ENCODE measurements at regions not wholly inside any gene's neighbourhood (a gene's known extent, or its start where the extent isn't known, plus 50 kb on each side); places are given as distances from the start of the nearest gene placed in this dataset.
"Not testable (repeated sequence)": the region's sequence is repeated elsewhere in the genome, so short reads cannot be mapped to it uniquely, and the experiment has no call there.

- no peak for DNase-seq (ENCODE audit: low spot score)
Observed at GRCh38 chr13:86858216-86858615, 813.0 kb upstream of the SLITRK5 start.

DNA sequence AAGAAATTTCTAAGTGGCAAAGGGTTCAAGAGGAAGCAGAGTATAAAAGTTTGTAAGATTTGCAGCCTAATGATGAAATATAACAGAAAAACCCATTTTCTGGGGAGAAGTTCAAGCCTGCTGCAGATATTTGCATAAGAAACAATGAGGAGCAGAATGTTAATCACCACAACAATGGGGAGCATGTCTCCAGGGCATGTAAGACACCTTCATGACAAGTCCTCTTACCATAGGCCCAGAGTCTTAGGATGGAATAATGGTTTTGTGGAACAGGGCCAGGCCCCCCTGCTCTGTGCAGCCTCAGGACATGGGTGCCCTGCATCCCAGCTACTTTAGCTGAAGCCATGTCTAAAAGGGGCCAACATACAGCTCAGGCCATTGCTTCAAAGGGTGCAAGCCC, 809.0 kb upstream of the SLITRK5 start:
- no peak for DNase-seq (ENCODE audit: low spot score)

DNA sequence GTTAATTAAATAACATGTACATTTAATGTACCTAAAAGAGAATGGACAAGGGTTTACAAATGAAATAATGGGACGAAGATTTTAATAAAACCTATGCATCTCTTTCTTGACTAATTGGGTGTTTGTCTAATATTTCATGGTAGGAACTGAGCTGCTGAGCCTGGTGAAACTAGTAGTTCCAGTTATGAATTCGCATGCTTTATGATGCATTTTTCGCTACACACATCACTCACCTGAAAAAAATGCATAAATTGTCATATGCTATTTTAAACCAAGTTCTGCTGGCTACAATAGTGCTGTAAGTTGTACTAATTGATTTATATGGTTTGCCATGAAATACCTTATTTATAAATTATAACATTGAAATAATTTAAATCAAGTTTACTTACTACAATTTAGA, 806.8 kb upstream of the SLITRK5 start:
- DNase-seq (ENCODE audit: low spot score): no peak

GRCh38 chr13:86870444-86870843, 800.7 kb upstream of the SLITRK5 start:
- DNase-seq (ENCODE audit: low spot score): no peak

DNA sequence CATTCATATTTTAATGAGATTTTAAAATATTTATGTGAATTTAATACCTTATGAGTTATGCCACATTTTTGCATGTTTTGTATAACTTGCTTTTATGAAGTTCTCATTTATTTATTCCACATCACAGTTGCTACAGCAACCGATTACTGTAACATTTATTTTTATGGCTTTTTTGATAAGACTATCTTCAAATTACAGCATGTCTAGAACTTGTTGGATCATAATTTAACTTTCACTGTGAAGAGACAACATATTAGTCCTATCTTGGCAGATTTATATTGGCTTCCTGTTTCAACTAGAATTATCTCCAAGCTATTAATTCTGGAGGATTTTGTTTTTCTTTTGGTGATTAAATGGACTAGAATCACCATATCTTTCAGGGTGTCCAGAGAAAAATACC, 793.7 kb upstream of the SLITRK5 start:
- DNase-seq (ENCODE audit: low spot score): no peak

DNA sequence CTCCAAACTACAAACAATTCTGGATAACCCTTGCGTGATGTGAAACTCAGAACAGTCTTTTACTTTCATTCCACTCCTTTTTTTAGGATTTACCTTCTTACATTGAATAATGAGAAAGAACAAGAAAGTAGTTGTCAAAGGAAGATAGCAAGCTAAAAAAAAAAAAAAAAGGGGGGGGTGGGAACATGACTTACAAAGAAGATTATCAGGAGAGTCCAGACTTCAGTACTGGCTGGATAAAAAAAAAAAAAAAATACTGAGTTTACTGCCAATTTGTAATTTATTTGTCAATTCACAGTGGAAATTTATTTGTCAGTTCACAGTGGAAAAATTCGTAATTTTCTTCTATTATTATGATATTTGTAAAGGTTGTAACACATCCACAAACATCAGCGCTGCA, 792.4 kb upstream of the SLITRK5 start:
- no peak for DNase-seq (ENCODE audit: low spot score)

DNA sequence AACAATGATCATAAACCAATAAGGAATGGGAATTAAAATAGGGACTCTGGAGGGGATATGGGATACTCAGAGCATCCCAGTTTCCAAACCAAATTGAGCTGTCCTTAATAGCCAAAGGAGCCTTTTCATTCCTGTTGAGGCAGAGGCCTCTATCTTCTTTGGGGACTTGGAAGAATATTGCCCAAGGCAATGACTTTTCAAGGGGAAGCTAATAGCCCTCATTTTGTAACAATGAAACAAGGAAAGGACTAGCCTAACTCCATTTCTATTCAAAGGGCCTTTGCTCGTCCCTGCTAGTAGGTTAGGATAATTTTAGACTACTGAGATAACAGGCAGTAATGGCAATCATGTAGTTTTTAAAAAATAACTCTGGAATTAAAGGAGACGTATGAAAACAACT, 789.8 kb upstream of the SLITRK5 start:
- no peak for DNase-seq (ENCODE audit: low spot score)

DNA sequence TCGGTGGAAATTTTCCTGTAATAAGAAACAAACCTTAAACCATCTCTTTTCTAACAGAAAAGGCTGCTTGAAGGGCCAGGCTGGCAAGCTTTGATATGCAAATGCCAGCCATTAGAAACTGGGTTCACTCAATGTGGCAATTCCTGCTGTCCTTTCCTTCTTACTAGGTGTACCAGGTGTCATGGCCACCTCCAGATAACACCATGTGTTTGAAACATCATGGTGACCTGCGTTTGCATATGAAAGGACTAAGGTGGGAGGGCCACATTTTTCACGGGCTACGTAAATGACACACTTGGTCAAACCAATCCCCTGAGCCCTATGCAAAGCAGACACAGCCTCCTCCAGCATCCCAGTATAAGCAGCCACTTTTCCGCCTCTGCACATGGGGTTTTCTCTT, 789.1 kb upstream of the SLITRK5 start:
- no peak for DNase-seq (ENCODE audit: low spot score)

- no peak for DNase-seq (ENCODE audit: low spot score)
Observed at GRCh38 chr13:86882835-86883234, 788.3 kb upstream of the SLITRK5 start.

DNA sequence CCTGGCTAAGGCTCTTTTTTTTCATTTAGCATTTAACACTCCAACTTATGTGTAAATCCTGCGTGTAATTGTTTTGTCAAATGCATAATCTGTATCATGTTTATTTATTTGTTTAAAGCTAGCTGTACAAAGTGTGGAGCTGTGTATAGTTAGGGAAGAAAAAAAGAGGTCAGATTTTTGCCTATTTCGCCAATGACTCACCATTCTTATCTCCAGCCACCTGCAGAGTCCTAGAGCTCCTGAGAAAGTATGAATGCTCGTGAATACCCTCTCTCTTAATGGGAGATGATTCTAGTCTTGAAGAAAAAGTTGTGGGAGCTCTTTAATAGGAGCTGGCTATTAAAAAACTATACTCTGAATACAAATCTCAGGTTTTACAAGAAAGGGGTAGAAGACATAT, 778.8 kb upstream of the SLITRK5 start:
- no peak for DNase-seq (ENCODE audit: low spot score)

- no peak for DNase-seq (ENCODE audit: low spot score)
Observed at GRCh38 chr13:86900906-86901305, 770.3 kb upstream of the SLITRK5 start.

DNA sequence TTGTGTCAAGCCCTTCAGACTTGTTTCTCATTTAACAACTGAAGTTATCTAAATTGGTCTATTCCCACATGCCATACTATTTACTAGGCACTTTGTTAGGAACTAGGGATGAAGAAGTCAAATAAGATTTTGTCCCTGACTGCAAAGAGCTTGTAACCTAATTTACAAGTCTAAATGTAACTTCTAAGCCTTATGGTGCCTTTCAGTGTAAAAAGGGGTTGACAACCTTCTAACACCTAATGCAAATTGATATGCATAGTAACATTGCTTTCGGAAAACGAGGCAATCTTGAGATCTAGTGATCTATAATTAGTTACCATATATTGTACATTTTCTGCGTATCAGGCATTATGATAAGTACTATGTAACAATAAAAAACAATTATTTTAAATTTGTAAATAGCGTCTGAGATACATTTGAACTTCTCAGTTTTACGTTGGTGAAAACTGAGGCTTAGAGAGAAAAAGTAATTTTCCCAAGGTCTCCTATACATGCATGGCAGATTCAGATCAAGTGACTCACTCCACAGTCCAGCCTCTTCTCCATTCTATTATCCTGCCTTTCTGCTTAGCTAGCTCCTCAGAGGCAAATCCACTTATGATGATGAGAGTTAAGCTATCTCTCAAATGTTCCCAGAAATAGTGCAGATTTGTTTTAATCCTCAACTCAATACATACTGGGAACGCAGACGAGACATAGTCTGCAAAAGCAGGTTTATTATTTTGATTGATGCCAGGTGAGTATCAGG, 764.9 kb upstream of the SLITRK5 start:
- no peak for DNase-seq (ENCODE audit: low spot score)

- no peak for DNase-seq (ENCODE audit: low spot score)
Observed at GRCh38 chr13:86907156-86907555, 764.0 kb upstream of the SLITRK5 start.

GRCh38 chr13:86909318-86909717, 761.9 kb upstream of the SLITRK5 start:
- no peak for DNase-seq (ENCODE audit: low spot score)

DNA sequence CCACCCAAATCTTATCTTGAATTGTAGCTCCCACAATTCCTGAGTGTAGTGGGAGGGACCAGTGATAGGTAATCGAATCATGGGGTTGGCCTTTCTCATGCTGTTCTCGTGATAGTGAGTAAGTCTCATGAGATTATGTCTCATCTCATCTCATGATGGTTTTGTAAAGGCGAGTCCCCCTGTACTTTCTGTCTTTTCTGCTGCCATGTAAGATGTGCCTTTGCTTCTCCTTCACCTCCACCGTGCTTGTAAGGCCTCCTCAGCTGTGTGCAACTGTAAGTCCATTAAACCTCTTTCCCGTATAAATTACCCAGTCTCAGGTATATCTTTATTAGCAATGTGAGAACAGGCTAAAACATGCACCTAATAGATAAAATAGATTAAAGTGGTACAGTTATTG, 756.4 kb upstream of the SLITRK5 start:
- DNase-seq (ENCODE audit: low spot score): no peak

DNA sequence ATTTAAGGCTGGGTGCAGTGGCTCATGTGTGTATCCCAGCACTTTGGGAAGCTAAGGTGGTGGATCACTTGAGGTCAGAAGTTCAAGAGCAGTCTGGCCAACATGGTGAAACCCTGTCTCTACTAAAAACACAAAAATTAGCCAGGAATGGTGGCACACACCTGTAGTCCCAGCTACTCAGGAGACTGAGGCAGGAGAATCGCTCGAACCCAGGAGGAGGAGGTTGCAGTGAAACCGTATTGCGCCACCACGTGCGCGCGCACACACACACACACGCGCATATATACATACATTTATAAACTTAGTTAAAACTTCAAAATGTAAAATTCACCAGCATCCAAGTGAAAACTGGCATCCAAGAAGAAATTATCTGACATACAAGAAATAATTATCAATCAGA, 753.7 kb upstream of the SLITRK5 start:
- not testable (repeated sequence) for DNase-seq (ENCODE audit: low spot score)

- DNase-seq (ENCODE audit: low spot score): no peak
Observed at GRCh38 chr13:86918682-86919081, 752.5 kb upstream of the SLITRK5 start.

DNA sequence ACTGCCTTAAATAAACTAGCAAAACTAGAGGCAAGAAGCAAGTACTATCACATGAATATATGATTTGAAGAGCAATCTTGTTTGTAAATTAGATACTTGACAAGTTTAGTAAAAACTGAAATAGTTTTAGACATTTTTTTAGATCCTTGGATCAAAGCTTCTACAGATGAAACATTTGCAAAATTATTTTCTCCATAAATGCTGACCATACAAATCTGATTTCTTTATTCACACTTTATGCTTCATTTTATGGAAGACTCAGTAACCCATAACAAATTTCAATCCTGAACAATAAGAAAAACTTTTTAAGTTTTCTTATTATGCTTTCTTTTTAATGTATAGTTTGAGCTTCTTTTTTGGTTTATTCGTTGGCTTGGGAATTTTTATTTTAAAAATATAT, 750.2 kb upstream of the SLITRK5 start:
- no peak for DNase-seq (ENCODE audit: low spot score)

- no peak for DNase-seq (ENCODE audit: low spot score)
Observed at GRCh38 chr13:86922936-86923335, 748.2 kb upstream of the SLITRK5 start.

DNA sequence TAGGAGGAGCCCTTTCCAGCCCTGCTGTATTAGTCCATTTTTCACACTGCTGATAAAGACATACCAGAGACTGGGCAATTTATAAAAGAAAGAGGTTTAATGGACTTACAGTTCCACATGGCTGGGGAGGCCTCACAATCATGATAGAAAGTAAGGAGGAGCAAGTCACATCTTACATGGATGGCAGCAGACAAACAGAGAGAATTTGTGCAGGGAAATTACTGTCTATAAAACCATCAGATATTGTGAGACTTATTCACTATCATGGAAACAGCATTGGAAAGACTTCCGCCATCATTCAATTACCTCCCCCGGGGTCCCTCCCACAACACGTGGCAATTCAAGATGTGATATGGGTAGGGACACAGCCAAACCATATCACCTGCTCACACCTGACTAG, 744.3 kb upstream of the SLITRK5 start:
- DNase-seq (ENCODE audit: low spot score): not testable (repeated sequence)

DNA sequence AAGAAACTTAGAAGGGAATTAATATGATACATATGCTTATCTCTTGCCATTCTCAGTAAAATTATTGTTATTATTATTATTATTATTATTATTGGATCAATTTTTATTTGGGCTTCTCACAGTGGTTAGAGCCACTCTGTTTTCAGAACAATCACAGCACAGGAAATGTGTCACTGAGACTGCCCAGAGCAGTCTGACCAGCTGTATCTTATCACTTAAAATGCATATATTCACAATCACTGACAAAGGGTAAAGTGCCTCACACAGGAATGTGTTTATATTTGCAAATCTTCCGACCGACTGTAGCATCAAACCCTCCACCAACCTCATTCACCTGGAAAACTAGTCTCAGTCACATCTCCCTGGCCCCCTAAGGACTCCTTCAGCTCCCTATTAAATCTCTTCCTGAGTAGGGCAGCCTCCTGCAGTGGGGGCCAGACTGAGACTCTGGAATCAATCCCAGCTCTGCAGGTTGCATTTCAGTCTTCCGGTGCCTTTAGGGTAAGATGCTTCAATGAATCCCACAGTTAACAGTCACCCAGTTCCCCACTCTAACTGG, 738.3 kb upstream of the SLITRK5 start:
- no peak for DNase-seq (ENCODE audit: low spot score)

GRCh38 chr13:86933676-86934075, 737.5 kb upstream of the SLITRK5 start:
- DNase-seq (ENCODE audit: low spot score): no peak

GRCh38 chr13:86937316-86937715, 733.9 kb upstream of the SLITRK5 start:
- no peak for DNase-seq (ENCODE audit: low spot score)

DNA sequence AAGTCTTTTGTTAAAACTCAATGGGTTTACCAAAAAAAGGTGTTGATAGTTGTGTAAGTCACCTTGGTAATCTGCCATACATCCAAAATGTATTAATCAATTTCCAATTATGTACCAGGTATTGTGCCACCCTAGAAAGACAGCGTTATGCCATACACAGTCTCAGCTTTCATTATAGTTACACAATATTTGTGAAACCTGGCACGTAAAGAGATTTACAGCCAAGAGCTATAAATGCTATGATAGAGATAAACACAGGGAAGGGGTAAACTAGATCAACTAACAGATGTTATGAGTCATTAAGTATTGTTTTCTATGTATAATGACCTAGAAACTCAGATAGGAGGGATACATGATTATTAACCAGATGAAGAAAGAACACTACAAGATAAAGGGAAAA, 725.6 kb upstream of the SLITRK5 start:
- no peak for DNase-seq (ENCODE audit: low spot score)

Data from AG08396 (cell line).